HG02623 (cell line): ENCODE measurements at regions not wholly inside any gene's neighbourhood (a gene's known extent, or its start where the extent isn't known, plus 50 kb on each side); places are given as distances from the start of the nearest gene placed in this dataset.

ENCODE experiments used
- ATAC-seq: cut with Tn5 transposase; IDR thresholded peaks from one replicate; pipeline ENCODE4 v1.9.1; 2021; ENCODE audit warnings: moderate library complexity; ENCODE audit not compliant: unreplicated experiment

GRCh38 chr14:71686677-71687076, 245.6 kb upstream of the RGS6 start:
- no peak for ATAC-seq

- no peak for ATAC-seq
Measured at GRCh38 chr14:71687166-71687831, 244.9 kb upstream of the RGS6 start.

DNA sequence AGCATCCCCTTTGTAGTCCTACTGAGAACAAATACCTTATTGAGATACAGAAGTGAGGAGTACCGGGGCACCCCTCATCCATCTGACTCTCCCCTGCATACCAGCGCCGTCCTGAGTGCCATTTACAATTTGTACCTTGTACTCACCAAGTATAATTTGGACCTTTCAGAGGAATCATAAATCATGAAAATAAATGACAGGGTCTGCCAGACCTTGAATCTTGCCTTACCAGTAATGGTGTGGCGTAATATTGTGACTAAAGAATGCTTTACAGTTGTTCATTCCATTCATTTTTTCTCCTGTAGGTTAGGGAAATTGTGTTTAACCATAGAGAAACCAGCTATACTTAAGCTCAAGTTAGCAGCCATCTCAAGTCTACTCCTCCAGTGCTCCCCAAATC, 243.7 kb upstream of the RGS6 start:
- ATAC-seq = no peak

GRCh38 chr14:71690478-71690877, 241.8 kb upstream of the RGS6 start:
- ATAC-seq = no peak

GRCh38 chr14:71692496-71692895, 239.7 kb upstream of the RGS6 start:
- no peak for ATAC-seq

DNA sequence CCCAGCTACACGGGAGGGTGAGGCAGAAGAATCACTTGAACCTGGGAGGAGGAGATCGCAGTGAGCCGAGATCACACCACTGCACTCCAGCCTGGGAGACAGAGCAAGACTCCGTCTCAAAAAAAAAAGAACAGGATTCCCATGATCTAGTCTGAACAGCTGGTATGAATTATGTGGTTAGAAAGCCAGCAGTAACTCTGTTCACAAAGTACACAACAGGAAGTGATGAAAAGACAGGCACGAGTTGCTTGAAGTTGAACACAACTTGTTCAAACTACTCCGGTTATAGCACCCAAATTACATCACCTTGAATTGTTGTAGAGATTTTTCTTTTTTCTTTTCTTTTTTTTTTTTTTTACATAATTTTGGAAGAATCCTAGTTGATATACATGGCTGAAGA, 238.8 kb upstream of the RGS6 start:
- ATAC-seq = no peak

DNA sequence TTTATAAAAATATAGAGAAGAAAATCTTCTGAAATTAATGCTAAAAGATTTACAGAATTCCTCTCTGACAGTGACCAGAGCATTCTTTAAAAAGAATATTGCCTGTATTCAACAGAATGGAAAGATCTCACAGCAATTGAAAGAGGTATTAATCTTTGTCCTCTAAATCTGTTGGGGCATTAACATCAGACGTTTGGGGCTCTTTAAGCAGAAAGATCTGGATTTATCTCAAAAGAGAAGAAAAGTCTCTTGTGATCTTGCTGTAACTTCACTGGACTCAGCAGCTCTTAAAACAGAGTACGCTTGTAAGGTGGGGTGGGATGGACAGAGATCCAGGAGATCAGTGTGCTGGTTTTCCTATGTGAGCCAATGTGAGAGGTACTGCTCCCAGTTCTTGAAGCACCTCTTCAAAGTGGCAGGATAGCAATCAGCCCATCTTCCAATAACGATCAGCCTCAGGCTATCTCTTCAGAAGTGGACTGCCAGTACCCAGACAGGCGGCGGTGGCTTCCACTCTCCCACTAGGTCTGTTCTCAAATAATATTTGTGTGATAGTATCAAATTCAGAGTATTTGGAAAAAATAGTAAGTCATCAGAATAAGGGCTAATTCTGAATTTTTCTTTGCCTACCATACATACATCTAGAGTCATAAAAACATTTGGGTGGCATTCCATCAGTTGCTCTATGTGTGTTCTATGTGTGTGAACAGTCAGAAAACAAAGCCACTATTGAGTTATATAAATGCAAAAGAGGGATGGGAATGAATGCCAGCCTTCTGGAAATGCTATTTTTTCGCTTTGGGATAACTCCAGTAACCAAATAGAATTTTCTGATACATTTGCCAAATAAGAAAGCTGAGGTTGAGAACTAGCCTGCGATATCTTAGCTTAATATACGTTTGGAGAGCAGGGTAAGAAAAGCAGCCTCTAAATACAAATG, 237.4 kb upstream of the RGS6 start:
- ATAC-seq = no peak

- ATAC-seq = no peak
Measured at GRCh38 chr14:71695611-71696350, 236.4 kb upstream of the RGS6 start.

DNA sequence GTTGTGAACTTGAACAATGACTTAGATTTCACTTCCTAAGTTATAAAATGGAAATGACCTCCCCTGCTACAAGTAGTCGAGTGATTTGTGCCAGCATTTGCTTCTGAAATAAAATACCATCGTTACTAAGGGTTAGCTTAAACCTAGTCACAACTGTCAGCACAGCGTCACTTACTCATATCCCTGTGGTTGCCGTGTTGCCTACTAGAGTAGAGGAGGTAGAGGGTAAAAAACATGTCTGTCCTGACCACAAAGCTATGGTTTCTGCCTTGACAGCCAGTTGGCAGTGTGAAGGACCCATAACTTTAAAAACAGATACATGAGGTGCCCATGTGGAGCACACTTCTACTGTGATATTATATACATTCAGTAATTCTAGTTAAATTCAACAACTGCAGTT, 234.2 kb upstream of the RGS6 start:
- ATAC-seq = no peak

- ATAC-seq = no peak
Measured at GRCh38 chr14:71698673-71699072, 233.6 kb upstream of the RGS6 start.

- no peak for ATAC-seq
Measured at GRCh38 chr14:71701990-71702389, 230.2 kb upstream of the RGS6 start.

- no peak for ATAC-seq
Measured at GRCh38 chr14:71702786-71703185, 229.4 kb upstream of the RGS6 start.

GRCh38 chr14:71703477-71703876, 228.8 kb upstream of the RGS6 start:
- ATAC-seq = no peak

- no peak for ATAC-seq
Measured at GRCh38 chr14:71704210-71704609, 228.0 kb upstream of the RGS6 start.

- ATAC-seq = no peak
Measured at GRCh38 chr14:71705460-71705859, 226.8 kb upstream of the RGS6 start.

- ATAC-seq = no peak
Measured at GRCh38 chr14:71709076-71709475, 223.2 kb upstream of the RGS6 start.

- ATAC-seq = no peak
Measured at GRCh38 chr14:71709987-71710386, 222.2 kb upstream of the RGS6 start.

DNA sequence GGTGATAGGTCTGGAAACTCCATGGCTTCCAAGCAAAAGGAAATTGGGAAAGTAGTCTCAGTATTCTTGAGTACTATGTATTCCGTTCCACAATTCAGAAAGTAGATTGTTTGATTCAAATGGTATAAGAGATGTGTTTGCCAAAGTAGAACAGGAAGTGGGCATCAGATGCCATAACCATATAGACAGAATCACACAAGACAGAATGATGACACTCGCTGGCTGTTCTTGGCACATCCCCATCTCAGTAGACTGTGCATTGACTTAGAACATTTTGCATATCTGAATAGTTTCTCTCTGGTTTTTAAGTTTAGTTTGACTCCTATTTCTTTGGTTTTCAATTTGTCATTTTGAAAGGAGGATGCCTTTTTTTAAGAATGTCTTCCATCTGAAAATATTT, 221.1 kb upstream of the RGS6 start:
- no peak for ATAC-seq

GRCh38 chr14:71711619-71712018, 220.6 kb upstream of the RGS6 start:
- ATAC-seq = no peak

DNA sequence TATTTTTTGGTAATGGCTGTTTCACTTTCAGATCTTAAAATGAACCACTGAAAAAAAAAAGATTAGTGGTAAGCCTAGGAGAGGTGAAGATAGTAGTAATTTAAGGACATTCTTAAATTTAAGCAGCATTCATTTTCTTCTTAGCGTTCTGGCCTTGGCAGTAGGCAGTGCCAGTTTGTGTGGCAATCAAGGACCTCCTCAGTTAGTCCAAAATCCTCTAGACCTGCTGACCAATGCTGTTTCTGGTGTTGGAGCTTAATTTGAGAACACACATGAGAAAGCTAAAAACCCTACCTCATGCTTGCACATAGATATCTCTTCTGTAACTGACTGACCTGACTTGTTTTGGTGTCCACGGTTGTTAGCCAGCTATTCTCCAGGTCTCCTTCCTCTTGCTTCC, 219.8 kb upstream of the RGS6 start:
- no peak for ATAC-seq

DNA sequence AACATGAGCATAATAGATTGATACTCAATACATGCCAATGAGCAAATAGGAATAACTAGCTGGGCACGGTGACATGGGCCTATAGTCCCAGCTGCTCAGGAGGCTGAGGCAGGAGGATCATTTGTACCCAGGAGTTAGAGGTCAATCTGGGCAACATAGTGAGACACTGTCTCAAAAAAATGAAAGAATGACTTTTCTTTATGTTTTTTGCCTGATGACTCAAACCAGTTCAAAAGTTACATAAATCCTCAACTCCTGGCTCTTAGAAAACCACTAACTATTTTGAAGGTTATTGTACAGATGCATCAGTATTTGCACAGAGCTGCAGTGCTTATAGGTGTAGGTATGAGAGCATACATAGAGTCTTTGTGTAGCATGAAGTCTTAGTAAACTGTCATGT, 219.2 kb upstream of the RGS6 start:
- ATAC-seq = no peak

GRCh38 chr14:71713451-71713850, 218.8 kb upstream of the RGS6 start:
- ATAC-seq = no peak
